Tibial nerve (tissue), 4 donors: ENCODE measurements at regions not wholly inside any gene's neighbourhood (a gene's known extent, or its start where the extent isn't known, plus 50 kb on each side); places are given as distances from the start of the nearest gene placed in this dataset.

Experiments
- DNase-seq, 2 donors: peaks; one replicate each; pipeline ENCODE4 v3.0.0-alpha.2; 2019; ENCODE audit warnings: low spot score in 2 of 2
- H3K27ac ChIP-seq, 4 donors: fragments of 200-600 bp; sonication (generic) in 3 of 4; one replicate each; pipeline ENCODE4 v1.5.1; 2017 to 2019; ENCODE audit warnings: mild to moderate bottlenecking in 1 of 4
- H3K27me3 ChIP-seq, 2 donors: fragments of 200-600 bp; sonication (generic) in 1 of 2; one replicate each; pipeline versions ENCODE4 v1.5.1 to v1.6.0; 2017 to 2019
- H3K36me3 ChIP-seq, 3 donors: fragments of 200-600 bp; sonication (generic); one replicate each; pipeline ENCODE4 v1.5.1; 2018 to 2019
- H3K4me1 ChIP-seq, 4 donors: fragments of 200-600 bp; sonication (generic) in 3 of 4; one replicate each; pipeline ENCODE4 v1.5.1; 2017 to 2019
- H3K4me3 ChIP-seq, 4 donors: fragments of 200-600 bp; sonication (generic) in 3 of 4; one replicate each; pipeline ENCODE4 v1.5.1; 2017 to 2019; ENCODE audit warnings: mild to moderate bottlenecking in 1 of 4, moderate library complexity in 1 of 4
- H3K9me3 ChIP-seq, 4 donors: fragments of 200-600 bp; sonication (generic) in 3 of 4; one replicate each; pipeline ENCODE4 v1.5.1; 2017 to 2019
- EP300 ChIP-seq, 2 donors: sonication (generic); formaldehyde crosslinking; IDR thresholded peaks; one replicate each; pipeline ENCODE4 v1.6.1; 2017; ENCODE audit warnings: antibody characterized with exemption in 2 of 2, mild to moderate bottlenecking in 1 of 2
- POLR2A ChIP-seq, 2 donors: fragments of 450-650 bp; IDR thresholded peaks; one replicate each; pipeline ENCODE4 v1.6.1; 2017; ENCODE audit warnings: antibody characterized with exemption in 2 of 2, mild to moderate bottlenecking in 2 of 2, moderate library complexity in 2 of 2
- WGBS, 2 donors: methylation state at CpG; one replicate each; pipeline ENCODE4 v1.1.5; 2018; 5-methylcytosine and 5-hydroxymethylcytosine counted together
- TF ChIP-seq, protein P1 (sequence below), 5 experiments: fragments of 200-600 bp in 3 of 5; fragments of 450-650 bp in 2 of 5; sonication (generic) in 3 of 5; IDR thresholded peaks; one replicate each; pipeline ENCODE4 v1.5.1; 2016 to 2019; ENCODE audit warnings: antibody characterized with exemption in 5 of 5, mild to moderate bottlenecking in 3 of 5, moderate library complexity in 2 of 5

GRCh38 chr22:27247701-27248434 lies 553.7 kb downstream of the MN1 start:
- peak in 1 of 2 donors; percentile 25 for DNase-seq
- peak in 1 of 2 donors; percentile 25 for TF ChIP-seq EP300 (IDR thresholded peaks at IDR 0.05)
- TF ChIP-seq POLR2A (IDR thresholded peaks at IDR 0.05): no peak
- TF ChIP-seq, protein P1, sequence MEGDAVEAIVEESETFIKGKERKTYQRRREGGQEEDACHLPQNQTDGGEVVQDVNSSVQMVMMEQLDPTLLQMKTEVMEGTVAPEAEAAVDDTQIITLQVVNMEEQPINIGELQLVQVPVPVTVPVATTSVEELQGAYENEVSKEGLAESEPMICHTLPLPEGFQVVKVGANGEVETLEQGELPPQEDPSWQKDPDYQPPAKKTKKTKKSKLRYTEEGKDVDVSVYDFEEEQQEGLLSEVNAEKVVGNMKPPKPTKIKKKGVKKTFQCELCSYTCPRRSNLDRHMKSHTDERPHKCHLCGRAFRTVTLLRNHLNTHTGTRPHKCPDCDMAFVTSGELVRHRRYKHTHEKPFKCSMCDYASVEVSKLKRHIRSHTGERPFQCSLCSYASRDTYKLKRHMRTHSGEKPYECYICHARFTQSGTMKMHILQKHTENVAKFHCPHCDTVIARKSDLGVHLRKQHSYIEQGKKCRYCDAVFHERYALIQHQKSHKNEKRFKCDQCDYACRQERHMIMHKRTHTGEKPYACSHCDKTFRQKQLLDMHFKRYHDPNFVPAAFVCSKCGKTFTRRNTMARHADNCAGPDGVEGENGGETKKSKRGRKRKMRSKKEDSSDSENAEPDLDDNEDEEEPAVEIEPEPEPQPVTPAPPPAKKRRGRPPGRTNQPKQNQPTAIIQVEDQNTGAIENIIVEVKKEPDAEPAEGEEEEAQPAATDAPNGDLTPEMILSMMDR (IDR thresholded peaks at IDR 0.05): no peak
- Histone ChIP-seq H3K36me3 (no peaks in the 10 kb centered on the region), H3K27me3 (no peaks in the 10 kb centered on the region), H3K4me1 (peaks cover 0 to 16% (median 0%) of the 10 kb centered on the region in 4 donors), H3K27ac (peak overlapping the region in 2 of 4 donors; percentile 40 to 63), H3K9me3 (peaks cover 0 to 8% (median 0%) of the 10 kb centered on the region in 4 donors), H3K4me3 (no peak overlapping the region)
- 39 to 43% methylated on average over 11 of the region's 11 CpGs for WGBS, 2 donors

DNA sequence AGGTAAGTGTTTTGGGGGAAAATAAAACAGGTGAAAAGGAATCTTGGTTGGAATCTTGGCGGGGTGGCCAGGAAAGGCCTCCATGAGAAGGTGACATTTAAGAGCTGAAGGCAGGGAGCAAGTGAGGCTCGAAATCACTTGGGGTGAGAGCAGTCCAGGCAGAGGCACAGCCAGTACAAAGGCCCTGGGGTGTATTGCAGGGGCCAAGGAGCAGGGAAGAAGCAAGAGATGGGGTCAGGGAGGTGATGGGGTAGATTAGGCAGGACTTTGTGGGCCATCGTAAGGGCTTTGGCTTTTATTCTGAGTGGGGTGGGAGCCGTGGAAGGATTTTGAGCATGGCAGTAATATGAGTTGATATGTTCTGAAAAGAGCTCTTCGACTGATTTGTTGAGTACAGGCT lies 551.1 kb downstream of the MN1 start:
- H3K4me3 ChIP-seq: no peak overlapping the region
- H3K9me3 ChIP-seq: peaks cover 0 to 9% (median 2%) of the 10 kb centered on the region in 4 donors
- TF ChIP-seq, protein P1 (IDR thresholded peaks at IDR 0.05): no peak
- TF ChIP-seq POLR2A (IDR thresholded peaks at IDR 0.05): no peak
- no peak for TF ChIP-seq EP300 (IDR thresholded peaks at IDR 0.05)
- no peak overlapping the region for H3K27ac ChIP-seq
- H3K36me3 ChIP-seq: no peaks in the 10 kb centered on the region
- no peaks in the 10 kb centered on the region for H3K27me3 ChIP-seq
- 87 to 93% methylated on average over 5 of the region's 5 CpGs for WGBS, 2 donors
- H3K4me1 ChIP-seq: peaks cover 0 to 16% (median 0%) of the 10 kb centered on the region in 4 donors
- DNase-seq: no peak

GRCh38 chr22:27250886-27251285 lies 550.7 kb downstream of the MN1 start:
- WGBS, 2 donors: 78 to 87% methylated on average over 5 of the region's 5 CpGs
- no peaks in the 10 kb centered on the region for H3K36me3 ChIP-seq
- DNase-seq: no peak
- H3K27me3 ChIP-seq: no peaks in the 10 kb centered on the region
- H3K9me3 ChIP-seq: peaks cover 0 to 14% (median 4%) of the 10 kb centered on the region in 4 donors
- peaks cover 0 to 16% (median 0%) of the 10 kb centered on the region in 4 donors for H3K4me1 ChIP-seq
- TF ChIP-seq EP300 (IDR thresholded peaks at IDR 0.05) (no peak), POLR2A (IDR thresholded peaks at IDR 0.05) (no peak)
- TF ChIP-seq, protein P1 (IDR thresholded peaks at IDR 0.05): no peak
- no peak overlapping the region for H3K27ac ChIP-seq
- no peak overlapping the region for H3K4me3 ChIP-seq

DNA sequence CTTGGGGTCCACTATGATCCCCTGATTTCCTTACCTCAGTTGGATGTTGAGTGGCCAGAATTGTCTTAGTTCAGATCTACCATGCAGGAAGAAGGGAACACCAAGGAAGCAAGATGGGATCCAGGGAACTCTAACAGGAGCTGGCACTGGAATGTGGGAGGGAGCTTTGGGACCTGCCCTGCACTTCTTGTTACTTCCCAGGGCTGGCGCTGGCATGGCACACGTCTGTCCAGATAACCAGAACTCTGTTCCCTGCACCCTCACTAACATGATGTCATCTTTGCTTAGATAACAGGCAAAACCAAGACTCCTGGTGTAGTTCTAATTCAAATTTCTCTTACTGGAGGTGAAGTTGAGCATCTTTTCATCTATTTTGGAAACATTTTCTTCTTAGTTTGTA lies 550.0 kb downstream of the MN1 start:
- Histone ChIP-seq H3K36me3 (no peaks in the 10 kb centered on the region), H3K9me3 (peaks cover 0 to 21% (median 4%) of the 10 kb centered on the region in 4 donors), H3K27me3 (no peaks in the 10 kb centered on the region), H3K4me1 (peaks cover 0 to 16% (median 0%) of the 10 kb centered on the region in 4 donors), H3K4me3 (no peak overlapping the region), H3K27ac (no peak overlapping the region)
- WGBS, 2 donors: 81 to 84% methylated on average over 2 of the region's 2 CpGs
- TF ChIP-seq, protein P1 (IDR thresholded peaks at IDR 0.05): no peak
- TF ChIP-seq EP300 (IDR thresholded peaks at IDR 0.05) (no peak), POLR2A (IDR thresholded peaks at IDR 0.05) (no peak)
- no peak for DNase-seq

GRCh38 chr22:27252282-27253049 lies 549.1 kb downstream of the MN1 start:
- peaks cover 0 to 21% (median 4%) of the 10 kb centered on the region in 4 donors for H3K9me3 ChIP-seq
- peaks cover 0 to 12% (median 0%) of the 10 kb centered on the region in 4 donors for H3K4me1 ChIP-seq
- DNase-seq: peak in 1 of 2 donors; percentile 50
- H3K4me3 ChIP-seq: no peak overlapping the region
- TF ChIP-seq, protein P1 (IDR thresholded peaks at IDR 0.05): no peak
- TF ChIP-seq EP300 (IDR thresholded peaks at IDR 0.05): peak in 1 of 2 donors; percentile 65
- TF ChIP-seq POLR2A (IDR thresholded peaks at IDR 0.05): no peak
- WGBS, 2 donors: 77 to 81% methylated on average over 9 of the region's 9 CpGs
- H3K36me3 ChIP-seq: no peaks in the 10 kb centered on the region
- no peaks in the 10 kb centered on the region for H3K27me3 ChIP-seq
- H3K27ac ChIP-seq: no peak overlapping the region
